ENCODE measurements at regions not wholly inside any gene's neighbourhood (a gene's known extent, or its start where the extent isn't known, plus 50 kb on each side); places are given as distances from the start of the nearest gene placed in this dataset.

- TF ChIP-seq CTCF (IDR thresholded peaks at IDR 0.05) (no peak), POLR2A (IDR thresholded peaks at IDR 0.05) (no peak)
Observed at GRCh38 chr3:55194376-55194775, 266.5 kb upstream of the LRTM1 start.

Measured in lower leg skin (tissue), 3 donors.